22Rv1 (cell line): ENCODE measurements at regions not wholly inside any gene's neighbourhood (a gene's known extent, or its start where the extent isn't known, plus 50 kb on each side); places are given as distances from the start of the nearest gene placed in this dataset.

Experiments used
- H3K27ac ChIP-seq: fragments of 450-650 bp; 2 replicates; pipeline ENCODE4 v1.5.1; 2017
- CTCF ChIP-seq: fragments of 450-650 bp; IDR thresholded peaks from 2 replicates; pipeline ENCODE4 v1.5.1; 2017; ENCODE audit warnings: mild to moderate bottlenecking
- ZFX ChIP-seq: fragments of 450-650 bp; IDR thresholded peaks from 2 replicates; pipeline ENCODE4 v1.6.1; 2017; ENCODE audit warnings: antibody characterized with exemption, borderline replicate concordance

- H3K27ac ChIP-seq: no peak overlapping the region
- TF ChIP-seq ZFX: no peak
- no peak for TF ChIP-seq CTCF
Observed at GRCh38 chr10:69684020-69684980, 54.3 kb downstream of the FAM241B start.

- TF ChIP-seq ZFX: no peak
- no peak for TF ChIP-seq CTCF
- H3K27ac ChIP-seq: no peak overlapping the region
Observed at GRCh38 chr10:69684981-69685353, 54.9 kb downstream of the FAM241B start.

GRCh38 chr10:69685426-69685801, 55.4 kb downstream of the FAM241B start:
- TF ChIP-seq ZFX: no peak
- no peak for TF ChIP-seq CTCF
- no peak overlapping the region for H3K27ac ChIP-seq

GRCh38 chr10:69685802-69686585, 55.9 kb downstream of the FAM241B start:
- TF ChIP-seq CTCF (no peak), ZFX (no peak)
- H3K27ac ChIP-seq: no peak overlapping the region

GRCh38 chr10:69686866-69687265, 56.8 kb downstream of the FAM241B start:
- no peak overlapping the region for H3K27ac ChIP-seq
- TF ChIP-seq ZFX (no peak), CTCF (no peak)

- no peak overlapping the region for H3K27ac ChIP-seq
- TF ChIP-seq CTCF (no peak), ZFX (no peak)
Observed at GRCh38 chr10:69687426-69687825, 57.4 kb downstream of the FAM241B start.

GRCh38 chr10:69692267-69692666, 62.2 kb downstream of the FAM241B start:
- H3K27ac ChIP-seq: no peak overlapping the region
- no peak for TF ChIP-seq CTCF
- TF ChIP-seq ZFX: no peak
